ENCODE measurements at regions not wholly inside any gene's neighbourhood (a gene's known extent, or its start where the extent isn't known, plus 50 kb on each side); places are given as distances from the start of the nearest gene placed in this dataset.

DNA sequence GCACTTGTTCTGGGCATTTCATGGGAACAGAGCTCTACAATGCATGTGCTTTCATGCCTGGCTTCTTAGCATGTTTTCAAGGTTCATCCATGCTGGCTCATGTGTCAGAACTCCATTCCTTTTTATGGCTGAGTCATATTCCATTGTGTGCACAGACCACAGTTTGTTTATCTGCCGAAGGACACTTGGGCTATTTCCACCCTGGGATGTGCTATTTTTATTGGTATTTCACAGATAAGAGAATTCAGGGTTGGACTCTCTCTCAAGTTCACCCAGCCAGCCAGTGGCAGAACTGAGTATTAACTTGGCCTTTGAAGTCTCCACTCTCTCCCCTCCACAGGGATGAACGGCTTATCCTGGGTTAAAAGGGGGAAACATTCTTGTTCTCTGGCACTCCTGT is 190.7 kb upstream of the GPR26 start:
- TF ChIP-seq ZC3H10 (CRISPR knock-in tag; IDR thresholded peaks at IDR 0.05) (no peak), PPARA (CRISPR knock-in tag; IDR thresholded peaks at IDR 0.05; ENCODE audit: borderline replicate concordance) (no peak), TOX (CRISPR knock-in tag; IDR thresholded peaks at IDR 0.05; ENCODE audit: borderline replicate concordance) (no peak), ESRRG (CRISPR knock-in tag; IDR thresholded peaks at IDR 0.05) (no peak)
- TF ChIP-seq, protein P1, sequence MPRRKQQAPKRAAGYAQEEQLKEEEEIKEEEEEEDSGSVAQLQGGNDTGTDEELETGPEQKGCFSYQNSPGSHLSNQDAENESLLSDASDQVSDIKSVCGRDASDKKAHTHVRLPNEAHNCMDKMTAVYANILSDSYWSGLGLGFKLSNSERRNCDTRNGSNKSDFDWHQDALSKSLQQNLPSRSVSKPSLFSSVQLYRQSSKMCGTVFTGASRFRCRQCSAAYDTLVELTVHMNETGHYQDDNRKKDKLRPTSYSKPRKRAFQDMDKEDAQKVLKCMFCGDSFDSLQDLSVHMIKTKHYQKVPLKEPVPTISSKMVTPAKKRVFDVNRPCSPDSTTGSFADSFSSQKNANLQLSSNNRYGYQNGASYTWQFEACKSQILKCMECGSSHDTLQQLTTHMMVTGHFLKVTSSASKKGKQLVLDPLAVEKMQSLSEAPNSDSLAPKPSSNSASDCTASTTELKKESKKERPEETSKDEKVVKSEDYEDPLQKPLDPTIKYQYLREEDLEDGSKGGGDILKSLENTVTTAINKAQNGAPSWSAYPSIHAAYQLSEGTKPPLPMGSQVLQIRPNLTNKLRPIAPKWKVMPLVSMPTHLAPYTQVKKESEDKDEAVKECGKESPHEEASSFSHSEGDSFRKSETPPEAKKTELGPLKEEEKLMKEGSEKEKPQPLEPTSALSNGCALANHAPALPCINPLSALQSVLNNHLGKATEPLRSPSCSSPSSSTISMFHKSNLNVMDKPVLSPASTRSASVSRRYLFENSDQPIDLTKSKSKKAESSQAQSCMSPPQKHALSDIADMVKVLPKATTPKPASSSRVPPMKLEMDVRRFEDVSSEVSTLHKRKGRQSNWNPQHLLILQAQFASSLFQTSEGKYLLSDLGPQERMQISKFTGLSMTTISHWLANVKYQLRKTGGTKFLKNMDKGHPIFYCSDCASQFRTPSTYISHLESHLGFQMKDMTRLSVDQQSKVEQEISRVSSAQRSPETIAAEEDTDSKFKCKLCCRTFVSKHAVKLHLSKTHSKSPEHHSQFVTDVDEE (CRISPR knock-in tag; IDR thresholded peaks at IDR 0.05): no peak

Measured in SK-N-SH treated with all-trans-retinoic acid at 6 μM for 48 hours (cell line).